HG02938 (cell line): ENCODE measurements at regions not wholly inside any gene's neighbourhood (a gene's known extent, or its start where the extent isn't known, plus 50 kb on each side); places are given as distances from the start of the nearest gene placed in this dataset.

Experiments used
- ATAC-seq: cut with Tn5 transposase; IDR thresholded peaks from one replicate; pipeline ENCODE4 v1.9.1; 2021; ENCODE audit warnings: mild to moderate bottlenecking, moderate library complexity; ENCODE audit not compliant: unreplicated experiment

DNA sequence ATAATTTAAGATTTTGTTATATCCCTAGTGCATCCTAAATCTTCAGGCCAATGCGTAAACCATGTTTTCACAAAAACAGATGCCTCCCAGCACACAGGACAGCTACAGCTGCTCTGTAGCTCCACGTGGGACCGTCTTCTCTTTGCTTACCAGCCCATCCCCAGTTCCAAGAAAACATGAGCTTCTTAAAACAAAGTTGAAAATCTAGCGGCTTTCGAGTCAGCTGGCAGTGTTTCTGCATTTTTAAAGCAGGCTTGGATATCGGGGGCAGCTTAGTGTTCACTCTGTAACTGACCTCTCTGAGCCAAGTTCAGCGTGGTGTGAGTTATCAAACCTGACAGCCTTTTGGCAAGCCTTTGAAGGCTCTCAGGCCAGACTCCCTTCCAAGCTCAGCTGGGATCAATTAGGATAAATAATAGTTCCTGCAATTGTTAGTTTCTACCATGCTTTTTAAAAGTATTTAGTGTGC, 881.5 kb downstream of the LTN1 start:
- ATAC-seq: no peak

DNA sequence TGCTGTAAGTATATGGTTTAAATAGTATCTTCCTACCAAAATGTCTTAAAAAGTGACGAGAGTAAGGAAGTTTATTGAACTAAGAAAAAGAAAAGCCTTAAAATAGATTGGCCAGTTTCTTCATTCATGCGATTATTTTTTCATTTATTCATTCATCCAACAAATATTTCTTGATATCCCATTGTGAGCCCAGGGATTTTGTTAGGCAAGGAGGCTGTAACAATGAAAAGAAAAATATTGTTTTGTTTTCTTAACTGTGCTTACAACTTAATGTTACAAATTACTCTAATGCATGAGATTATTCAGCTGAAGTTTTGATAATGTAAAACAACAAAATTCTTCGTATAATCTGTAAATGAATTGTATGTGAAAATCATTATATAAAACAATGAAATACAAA, 882.0 kb downstream of the LTN1 start:
- ATAC-seq: no peak

DNA sequence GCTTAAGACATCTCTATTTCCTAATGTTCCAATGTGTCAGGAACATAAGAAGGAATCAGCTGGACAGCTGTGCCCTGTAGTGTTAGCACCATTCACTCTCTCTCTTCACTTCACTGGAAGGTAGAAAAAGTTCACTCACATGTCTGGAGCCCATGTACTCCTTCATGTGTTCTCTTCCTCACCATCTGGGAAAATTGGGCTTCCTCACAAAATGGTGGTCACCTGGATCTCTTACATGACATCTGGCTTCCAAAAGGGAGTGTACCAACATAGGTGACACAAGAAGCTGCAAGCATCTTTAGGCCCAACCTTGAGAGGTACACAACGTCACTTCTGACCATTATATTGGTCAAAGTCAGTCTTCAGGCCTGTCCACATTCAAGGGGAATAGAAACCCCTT, 882.6 kb downstream of the LTN1 start:
- ATAC-seq: no peak

DNA sequence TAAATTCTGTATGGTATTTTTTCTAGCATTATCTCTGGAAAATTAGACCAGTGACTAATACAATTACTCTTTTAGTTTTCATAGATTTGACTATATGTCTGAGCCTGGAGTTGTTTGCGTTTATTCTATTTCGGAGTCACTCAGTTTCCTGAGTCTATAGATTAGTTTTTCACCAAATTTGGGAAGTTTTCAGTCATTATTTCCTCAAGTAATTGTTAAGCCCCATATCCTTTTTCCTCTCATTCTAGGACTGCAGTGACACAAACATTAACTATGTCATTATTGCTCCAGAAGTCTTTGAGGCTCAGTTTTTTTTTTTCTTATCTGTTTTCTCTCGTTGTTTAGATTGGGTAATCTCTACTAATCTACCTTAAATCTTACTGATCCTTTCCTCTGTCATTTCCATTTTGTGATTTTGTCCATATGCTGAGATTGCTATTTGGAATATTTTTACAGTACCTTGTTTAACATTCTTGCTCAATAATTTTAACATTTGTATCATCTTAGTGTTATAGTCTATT, 886.2 kb downstream of the LTN1 start:
- no peak for ATAC-seq

DNA sequence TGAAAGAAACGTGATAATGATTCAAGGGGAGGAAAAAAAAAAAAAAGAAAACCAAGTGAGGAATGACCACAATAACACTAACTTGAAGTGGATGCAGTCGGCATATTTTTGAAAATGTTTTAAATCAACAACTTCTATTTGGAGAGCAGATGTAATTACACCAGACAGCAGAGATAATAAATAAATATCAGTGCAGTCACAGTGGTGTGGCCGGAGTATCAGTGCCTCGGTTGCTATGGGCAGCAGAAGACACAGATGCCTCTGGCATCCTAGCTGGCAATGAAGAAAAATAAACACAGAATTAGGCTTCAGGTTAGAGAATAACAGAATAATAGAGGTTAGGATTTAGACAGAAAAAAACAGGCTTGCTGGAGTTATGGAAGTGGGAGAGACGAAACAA, 888.3 kb downstream of the LTN1 start:
- no peak for ATAC-seq

DNA sequence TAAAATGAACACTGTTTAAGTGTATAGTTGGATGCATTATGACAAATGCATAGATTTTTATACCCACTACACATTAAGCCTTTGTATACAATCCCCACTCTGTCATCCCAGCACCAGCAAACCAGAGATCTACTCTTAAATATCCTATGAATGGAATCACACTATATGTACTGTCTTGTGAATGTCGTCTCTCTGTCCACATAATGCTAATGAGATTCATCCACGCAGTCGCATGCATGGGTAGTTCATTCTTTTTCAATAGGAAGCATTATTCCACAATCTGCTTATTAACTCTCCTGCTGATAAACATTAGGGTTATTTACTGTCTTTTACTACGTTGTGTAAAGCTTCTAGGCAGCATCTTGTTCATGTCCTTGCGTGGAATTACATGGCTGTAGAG, 892.3 kb downstream of the LTN1 start:
- no peak for ATAC-seq

DNA sequence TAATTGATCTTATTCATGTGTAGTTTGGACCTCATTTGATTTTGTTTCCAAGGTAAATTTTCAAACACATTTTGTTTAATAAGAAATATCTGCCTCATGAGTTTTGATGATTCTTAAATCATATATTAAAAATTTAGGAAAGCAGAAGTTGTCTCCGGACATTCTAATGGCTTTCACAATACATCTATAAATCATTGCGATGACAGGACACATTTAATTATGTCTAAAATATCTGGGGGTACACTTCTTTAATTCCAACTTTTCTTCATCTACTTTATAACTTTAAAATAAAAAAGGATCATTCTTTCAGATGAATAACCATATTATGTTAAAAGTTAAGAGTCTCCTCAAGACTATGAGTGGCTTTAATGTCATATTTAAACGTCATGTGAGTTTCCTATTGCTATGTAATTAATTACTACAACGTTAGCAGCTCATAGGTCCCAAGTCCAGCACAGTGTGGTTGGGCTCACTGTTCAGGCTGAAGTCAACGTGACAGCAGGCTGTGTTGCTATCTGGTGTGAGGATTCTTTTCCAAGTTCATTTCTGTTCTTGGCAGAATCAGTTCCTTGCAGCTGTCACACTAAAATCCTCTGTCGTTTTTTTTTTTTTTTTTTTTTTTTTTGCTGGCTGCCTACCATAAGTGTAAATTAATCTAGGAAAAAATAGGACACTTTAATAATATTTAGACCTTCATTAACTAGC, 893.5 kb downstream of the LTN1 start:
- no peak for ATAC-seq

DNA sequence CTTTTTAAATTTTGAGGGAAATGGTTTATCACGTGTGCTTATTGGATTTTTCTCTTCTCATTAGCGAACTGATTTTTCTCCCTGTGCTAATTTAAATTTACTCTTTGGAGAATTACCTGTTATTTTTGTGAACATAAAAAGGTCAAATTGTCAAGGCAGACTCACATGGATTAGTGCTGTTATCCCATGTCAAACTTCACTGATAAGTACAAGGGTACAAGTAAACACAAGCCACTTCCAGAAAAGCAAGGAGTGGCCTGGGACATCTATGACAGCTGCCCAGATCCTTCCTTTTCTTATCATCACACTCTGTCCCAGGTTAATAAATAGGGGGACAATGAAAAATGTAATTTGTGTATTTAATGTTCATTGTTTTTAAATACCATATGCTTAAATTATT, 901.2 kb downstream of the LTN1 start:
- no peak for ATAC-seq

DNA sequence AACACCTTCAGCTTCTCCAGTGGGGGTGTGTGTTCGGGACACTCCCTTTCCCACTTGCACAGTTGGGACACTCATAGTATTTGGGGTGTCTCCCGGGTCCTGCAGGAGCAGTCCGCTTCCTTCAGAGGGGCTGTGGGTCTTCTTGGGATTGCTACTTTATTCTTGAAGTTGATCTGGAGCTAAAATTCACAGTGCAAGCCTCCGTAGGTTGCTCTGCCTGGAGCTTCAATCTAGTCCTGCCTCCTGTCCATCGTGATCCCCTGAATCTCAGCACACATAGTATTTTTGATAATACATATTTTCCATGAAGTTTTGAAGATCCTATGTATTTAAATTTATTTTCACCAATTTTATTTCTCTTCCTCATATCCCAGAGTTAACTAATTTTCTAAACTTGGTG, 902.1 kb downstream of the LTN1 start:
- ATAC-seq: no peak

DNA sequence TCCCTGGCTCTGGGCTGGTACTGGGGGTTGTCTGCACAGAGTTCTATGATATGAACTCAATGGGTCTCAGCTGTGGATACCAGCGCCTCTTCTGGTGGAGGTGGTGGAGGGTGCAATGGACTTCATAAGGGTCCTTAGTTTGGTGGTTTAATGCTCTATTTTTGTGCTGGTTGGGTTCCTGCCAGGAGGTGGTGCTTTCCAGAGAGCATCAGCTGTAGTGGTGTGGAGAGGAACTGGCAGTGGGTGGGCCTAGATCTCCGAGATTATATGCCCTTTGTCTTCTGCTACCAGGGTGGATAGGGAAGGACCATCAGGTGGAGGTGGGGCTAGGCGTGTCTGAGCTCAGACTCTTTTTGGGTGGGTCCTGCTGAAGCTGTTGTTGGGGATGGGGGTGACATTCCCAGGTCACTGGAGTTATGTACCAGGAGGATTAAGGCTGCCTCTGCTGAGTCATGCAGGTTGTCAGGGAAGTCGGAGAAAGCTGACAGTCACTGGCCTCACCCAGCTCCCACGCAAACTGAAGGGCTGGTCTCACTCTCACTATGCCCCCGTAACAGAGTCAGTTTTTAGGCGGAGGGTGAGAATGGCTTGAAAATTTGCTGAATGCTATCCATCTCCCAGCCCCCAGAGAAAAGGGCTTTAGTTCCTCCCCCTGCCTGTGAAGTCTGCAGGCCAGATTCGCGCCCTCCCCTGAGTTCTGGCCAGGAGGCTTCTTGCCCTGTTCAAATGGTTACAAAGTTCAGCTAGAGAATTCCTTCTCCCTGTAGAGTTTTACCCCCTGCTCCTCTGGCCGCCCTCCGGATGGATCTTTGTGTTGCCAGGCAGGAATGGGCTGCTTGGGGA, 902.9 kb downstream of the LTN1 start:
- no peak for ATAC-seq

DNA sequence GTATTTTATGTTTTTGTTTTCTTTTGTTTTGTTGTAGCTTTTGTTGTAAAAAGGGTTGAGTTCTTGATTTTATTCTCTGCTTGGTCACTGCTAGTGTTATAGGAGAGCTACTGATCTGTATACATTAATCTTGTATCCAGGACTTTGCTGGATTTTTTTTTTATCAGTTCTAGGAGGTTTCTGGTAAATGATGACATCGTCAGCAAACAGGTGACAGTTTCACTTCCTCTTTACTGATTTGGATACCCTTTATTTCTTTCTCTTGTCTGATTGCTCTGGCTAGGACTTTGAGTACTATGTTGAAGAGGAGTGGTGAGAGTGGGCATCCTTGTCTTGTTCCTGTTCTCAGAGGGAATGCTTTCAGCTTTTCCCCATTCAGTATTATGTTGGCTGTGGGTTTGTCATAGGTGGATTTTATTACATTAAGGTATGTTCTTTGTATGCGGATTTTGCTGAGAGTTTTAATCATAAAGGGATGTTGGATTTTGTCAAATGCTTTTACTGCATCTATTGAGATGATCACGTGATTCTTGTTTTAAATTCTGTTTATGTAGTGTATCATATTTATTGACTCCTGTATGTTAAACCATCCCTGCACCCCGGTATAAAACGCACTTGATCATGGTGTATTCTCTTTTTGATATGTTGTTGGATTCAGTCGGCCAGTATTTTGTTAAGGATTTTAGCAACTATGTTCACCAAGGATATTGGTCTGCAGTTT, 905.7 kb downstream of the LTN1 start:
- no peak for ATAC-seq

DNA sequence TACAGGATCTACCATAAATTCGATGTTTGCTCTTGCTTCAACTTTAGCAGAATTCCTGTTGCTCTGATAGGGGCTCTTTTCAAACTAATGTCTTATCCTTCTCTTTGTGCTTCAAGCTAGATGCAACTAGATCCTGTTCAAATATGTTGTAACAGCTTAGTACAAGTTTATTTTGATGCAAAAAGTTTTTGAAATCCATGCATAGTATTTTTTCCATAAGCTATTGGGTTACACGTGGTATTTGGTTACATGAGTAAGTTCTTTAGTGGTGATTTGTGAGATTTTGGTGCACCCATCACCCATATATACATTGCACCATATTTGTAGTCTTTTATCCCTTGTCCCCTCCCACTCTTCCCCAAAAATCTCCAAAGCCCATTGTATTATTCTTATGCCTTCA, 907.7 kb downstream of the LTN1 start:
- ATAC-seq: no peak

DNA sequence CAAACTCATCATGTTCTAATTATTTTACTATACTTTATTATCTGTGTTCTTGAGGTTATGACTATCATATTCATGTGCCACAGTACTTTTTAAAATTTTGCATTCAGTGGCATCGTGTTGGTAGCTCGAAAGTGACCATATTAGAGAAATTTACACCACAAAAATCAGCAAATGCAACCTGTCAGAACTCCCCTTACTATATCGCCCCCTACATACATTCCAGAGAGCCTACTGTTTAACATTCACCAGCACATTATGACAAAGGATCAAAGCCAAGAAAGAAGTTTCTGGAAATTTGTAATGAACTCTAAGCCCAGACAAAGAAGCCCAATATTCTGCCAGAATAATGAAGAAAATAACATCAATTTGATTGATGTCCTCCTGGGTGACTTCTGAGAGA, 909.3 kb downstream of the LTN1 start:
- ATAC-seq: no peak

DNA sequence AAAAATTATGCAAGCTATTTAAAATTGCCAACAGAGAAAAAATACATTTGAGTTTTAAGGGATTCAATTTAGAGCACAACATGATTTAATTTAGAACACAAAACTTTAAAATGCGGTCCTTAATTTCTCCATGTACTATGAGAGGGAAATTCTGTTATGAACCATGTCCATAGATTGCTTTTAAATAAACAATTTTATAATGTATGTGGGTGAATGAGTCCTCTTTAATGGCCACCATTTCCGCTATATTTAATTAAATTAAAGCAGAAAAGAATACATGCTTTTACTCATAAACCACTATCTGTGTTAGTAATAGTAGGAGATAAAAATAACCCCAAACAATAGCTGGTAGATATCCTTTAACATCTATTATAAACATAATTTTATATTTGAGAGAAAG, 914.6 kb downstream of the LTN1 start:
- ATAC-seq: no peak

DNA sequence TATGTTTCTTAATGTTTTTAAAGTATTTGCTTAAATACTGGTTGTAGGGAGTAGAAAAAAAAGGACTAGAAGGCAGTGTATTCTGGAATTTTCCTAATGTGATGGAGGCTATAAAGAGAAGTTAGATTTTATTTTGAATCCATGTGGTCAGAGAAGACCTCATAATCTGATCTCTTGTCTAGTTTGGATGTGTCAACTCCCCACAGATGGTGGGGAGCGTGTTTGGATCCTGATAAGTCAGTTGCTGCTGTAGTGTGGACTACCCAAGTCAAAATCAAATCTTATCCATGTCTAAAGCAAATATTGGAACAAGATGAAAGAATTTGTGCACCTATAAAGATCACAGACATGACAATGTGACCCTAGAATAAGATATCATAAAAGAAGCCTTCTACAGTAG, 918.0 kb downstream of the LTN1 start:
- ATAC-seq: no peak

DNA sequence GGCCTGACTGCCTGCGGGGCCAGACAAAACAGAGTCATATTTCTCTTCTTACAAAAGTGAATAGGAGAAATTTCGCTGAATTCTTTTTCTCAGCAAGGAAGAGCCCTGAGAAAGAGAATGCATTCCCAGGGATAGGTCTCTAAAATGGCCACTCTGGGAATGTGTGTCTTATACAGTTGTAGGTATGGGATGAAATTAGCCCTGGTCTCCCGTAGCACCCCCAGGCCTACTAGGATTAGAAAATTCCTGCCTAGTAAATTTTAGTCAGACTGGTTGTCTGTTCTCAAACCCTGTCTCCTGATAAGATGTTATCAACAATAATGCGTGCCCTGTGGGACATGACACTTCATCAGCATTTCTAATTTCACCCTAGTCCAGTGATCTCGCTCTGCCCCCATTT, 920.1 kb downstream of the LTN1 start:
- ATAC-seq: no peak

DNA sequence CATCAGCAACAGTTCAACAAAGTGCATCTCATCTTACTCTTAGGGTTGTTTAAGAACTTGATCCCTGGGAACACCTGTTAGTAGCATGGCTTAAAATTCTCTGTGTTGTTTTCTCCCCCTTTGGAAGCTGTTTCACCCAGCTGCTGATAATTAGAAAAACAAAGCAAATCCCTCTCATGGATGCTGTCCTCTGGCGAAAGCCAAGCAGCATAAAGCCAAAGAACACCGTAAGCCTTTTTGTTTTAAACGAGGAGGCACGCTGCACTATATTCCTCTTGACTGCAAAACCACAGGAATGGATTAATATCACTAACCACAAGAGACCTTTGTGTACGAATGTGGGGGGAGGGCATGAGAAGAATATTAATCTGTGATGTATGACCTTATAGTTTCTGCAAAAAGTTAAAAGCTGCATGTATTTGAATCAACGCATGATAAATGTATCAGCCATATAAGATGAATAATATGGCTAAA, 923.2 kb downstream of the LTN1 start:
- ATAC-seq: no peak

DNA sequence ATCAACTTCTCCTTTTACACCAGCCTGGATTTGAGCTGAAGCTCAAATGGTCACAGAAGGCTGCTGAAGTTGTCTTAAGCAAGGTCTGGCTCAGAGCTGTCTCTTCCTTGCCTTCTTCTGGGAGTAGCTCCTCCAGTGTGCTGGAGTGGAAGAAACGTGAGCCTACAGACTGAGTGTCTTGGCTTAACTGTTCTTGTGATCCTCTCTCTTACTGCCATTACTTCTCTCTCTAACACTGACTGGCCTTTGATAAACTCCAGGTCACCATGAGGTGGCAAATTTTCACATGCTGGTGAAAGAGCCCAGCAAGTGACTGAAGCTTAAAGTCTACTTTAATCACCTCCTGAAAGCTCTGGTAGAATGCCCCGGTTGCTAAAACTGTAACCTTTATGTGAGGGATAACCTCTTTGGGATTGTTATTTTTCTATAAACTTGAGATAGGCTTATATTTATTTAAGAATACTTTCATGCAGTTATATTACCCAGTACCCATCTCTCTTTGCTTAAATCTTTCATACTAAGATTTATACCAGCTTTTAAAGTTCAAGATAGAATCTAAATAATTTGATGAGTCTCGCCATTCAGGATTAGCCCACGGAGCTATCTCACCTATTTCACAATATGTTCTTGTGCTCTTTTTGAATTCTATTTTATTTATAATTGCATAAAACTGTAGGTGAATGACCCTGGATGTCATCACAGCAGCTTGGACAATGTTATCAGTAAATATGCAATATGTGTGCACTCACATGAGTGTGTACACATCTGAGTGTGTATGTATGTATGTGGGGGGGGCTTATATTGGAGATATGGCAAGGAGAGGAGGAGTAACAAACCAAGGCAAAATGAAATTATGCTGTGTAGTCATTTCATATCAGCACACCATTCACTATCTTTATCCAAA, 924.0 kb downstream of the LTN1 start:
- ATAC-seq: no peak

DNA sequence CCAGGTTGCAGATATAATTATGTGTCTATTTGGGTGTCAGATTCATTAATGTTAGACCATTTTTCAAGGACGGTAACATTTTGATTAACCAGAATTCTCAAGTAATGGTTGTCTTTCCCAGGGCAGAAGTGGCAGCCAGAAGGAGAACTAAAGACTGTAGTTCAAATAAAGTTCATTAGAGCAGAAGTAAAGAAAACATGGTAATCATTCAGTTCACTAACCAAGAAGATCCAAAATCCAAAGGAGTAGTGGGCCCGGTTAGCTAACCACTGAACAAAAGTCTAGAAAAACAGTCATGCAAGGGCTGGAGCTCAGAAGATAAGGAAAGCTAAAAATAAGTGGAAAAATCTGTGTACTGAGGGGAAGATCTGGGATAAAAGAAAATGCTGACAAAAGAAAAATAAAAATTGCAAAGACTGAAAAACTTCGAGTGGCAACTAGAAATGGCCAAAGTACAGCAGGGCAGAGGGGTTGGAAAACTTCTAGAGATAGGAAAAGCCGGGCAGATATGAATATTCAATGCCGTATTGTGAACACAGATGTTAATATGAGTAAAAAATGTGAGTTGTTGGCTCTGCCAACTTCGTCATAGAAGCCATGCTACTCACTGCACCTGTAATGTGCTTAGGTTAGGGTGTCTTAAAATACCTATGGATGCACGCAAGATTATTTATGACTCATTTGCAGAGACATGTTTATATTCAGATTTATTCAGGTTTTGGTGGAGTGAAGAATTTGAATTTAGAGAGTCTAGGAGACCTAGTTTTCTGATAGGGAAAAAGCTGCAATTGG, 925.9 kb downstream of the LTN1 start:
- no peak for ATAC-seq

DNA sequence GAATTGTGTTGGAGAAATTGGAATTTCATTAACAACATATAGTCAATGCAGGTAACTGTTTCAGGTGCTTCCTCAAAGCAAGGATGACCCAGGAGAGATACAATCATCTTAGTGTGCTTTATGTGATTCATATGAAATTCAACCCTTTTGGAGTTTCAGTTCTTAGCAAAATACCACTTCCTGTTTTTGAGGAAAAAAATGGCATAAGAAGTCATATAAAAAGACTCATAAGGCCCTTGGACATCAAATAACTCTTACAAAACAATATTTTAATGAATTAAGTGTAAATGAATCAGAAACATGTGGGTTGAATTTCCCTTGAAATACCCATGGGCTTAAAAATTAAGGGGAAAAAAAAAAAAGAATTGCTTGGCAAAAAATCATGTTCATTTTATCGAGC, 926.6 kb downstream of the LTN1 start:
- no peak for ATAC-seq
